Stimulated activated CD4-positive, alpha-beta T cell treated with anti-CD3 and anti-CD28 coated beads, Interleukin-2, amount 100 ng/mL, for 24 hours (primary cell): ENCODE measurements at regions not wholly inside any gene's neighbourhood (a gene's known extent, or its start where the extent isn't known, plus 50 kb on each side); places are given as distances from the start of the nearest gene placed in this dataset.

Source experiments
- DNase-seq, 2 donors: peaks; one replicate each; pipeline ENCODE4 v3.0.0-alpha.2; 2020

- no peak for DNase-seq
Measured at GRCh38 chr1:222912730-222913129, 97.9 kb downstream of the DISP1 start.

- no peak for DNase-seq
Measured at GRCh38 chr1:222914861-222915632, 100.2 kb downstream of the DISP1 start.

- no peak for DNase-seq
Measured at GRCh38 chr1:222916100-222916499, 101.3 kb downstream of the DISP1 start.

GRCh38 chr1:222918801-222919477 is 104.1 kb downstream of the DISP1 start:
- DNase-seq: no peak

- DNase-seq: no peak
Measured at GRCh38 chr1:222919478-222919865, 104.6 kb downstream of the DISP1 start.

- no peak for DNase-seq
Measured at GRCh38 chr1:222920169-222920568, 105.3 kb downstream of the DISP1 start.

- no peak for DNase-seq
Measured at GRCh38 chr1:222921945-222922344, 107.1 kb downstream of the DISP1 start.

- no peak for DNase-seq
Measured at GRCh38 chr1:222923506-222923905, 108.7 kb downstream of the DISP1 start.

GRCh38 chr1:222924136-222924706 is 109.4 kb downstream of the DISP1 start:
- DNase-seq: no peak

GRCh38 chr1:222926566-222926965 is 111.7 kb downstream of the DISP1 start:
- DNase-seq: no peak

GRCh38 chr1:222927031-222927430 is 112.2 kb downstream of the DISP1 start:
- no peak for DNase-seq

GRCh38 chr1:222928212-222928611 is 113.4 kb downstream of the DISP1 start:
- DNase-seq: no peak

GRCh38 chr1:222930070-222930469 is 115.2 kb downstream of the DISP1 start:
- no peak for DNase-seq

- DNase-seq: no peak
Measured at GRCh38 chr1:222931023-222931422, 116.2 kb downstream of the DISP1 start.

- no peak for DNase-seq
Measured at GRCh38 chr1:222933273-222933672, 118.4 kb downstream of the DISP1 start.

GRCh38 chr1:222935239-222935900 is 120.5 kb downstream of the DISP1 start:
- no peak for DNase-seq

- DNase-seq: no peak
Measured at GRCh38 chr1:222936042-222936441, 121.2 kb downstream of the DISP1 start.

GRCh38 chr1:222938986-222939385 is 124.1 kb downstream of the DISP1 start:
- DNase-seq: no peak

- no peak for DNase-seq
Measured at GRCh38 chr1:222940095-222940494, 125.3 kb downstream of the DISP1 start.

- no peak for DNase-seq
Measured at GRCh38 chr1:222940906-222941305, 126.1 kb downstream of the DISP1 start.

GRCh38 chr1:222941425-222941824 is 126.6 kb downstream of the DISP1 start:
- no peak for DNase-seq

GRCh38 chr1:222946436-222946835 is 131.6 kb downstream of the DISP1 start:
- DNase-seq: no peak

- DNase-seq: no peak
Measured at GRCh38 chr1:222948079-222948478, 133.2 kb downstream of the DISP1 start.

GRCh38 chr1:222950892-222951291 is 136.1 kb downstream of the DISP1 start:
- DNase-seq: no peak
